PC-3 (cell line): ENCODE measurements at regions not wholly inside any gene's neighbourhood (a gene's known extent, or its start where the extent isn't known, plus 50 kb on each side); places are given as distances from the start of the nearest gene placed in this dataset.

ENCODE experiments used
- CTCF ChIP-seq: fragments of 300-600 bp; sonication (generic); conservative IDR thresholded peaks from 2 replicates; pipeline ENCODE4 v1.5.1; 2017; ENCODE audit warnings: antibody characterized with exemption, low read depth, mild to moderate bottlenecking, low read length
- EZH2 ChIP-seq: fragments of 300-600 bp; sonication (generic); IDR thresholded peaks from one replicate; pipeline ENCODE4 v1.6.1; 2017; ENCODE audit warnings: antibody characterized with exemption, mild to moderate bottlenecking, low read length; ENCODE audit not compliant: unreplicated experiment

- TF ChIP-seq CTCF (no peak), EZH2 (no peak)
Measured at GRCh38 chr3:78506061-78506460, 1261.7 kb downstream of the ROBO1 start.
